SH-SY5Y (cell line): ENCODE measurements at regions not wholly inside any gene's neighbourhood (a gene's known extent, or its start where the extent isn't known, plus 50 kb on each side); places are given as distances from the start of the nearest gene placed in this dataset.

Source experiments
- GATA2 ChIP-seq: IDR thresholded peaks from 2 replicates; pipeline ENCODE4 v1.6.1; 2011; ENCODE audit warnings: mild to moderate bottlenecking, low read depth, low read length
- GATA3 ChIP-seq: IDR thresholded peaks from 2 replicates; pipeline ENCODE4 v1.6.1; 2011; ENCODE audit warnings: low read depth, mild to moderate bottlenecking, low read length, moderate library complexity

GRCh38 chr2:47313728-47314127 lies 55.4 kb upstream of the EPCAM start:
- TF ChIP-seq GATA3 (no peak), GATA2 (no peak)
